ENCODE measurements at regions not wholly inside any gene's neighbourhood (a gene's known extent, or its start where the extent isn't known, plus 50 kb on each side); places are given as distances from the start of the nearest gene placed in this dataset.
"Not testable (repeated sequence)": the region's sequence is repeated elsewhere in the genome, so short reads cannot be mapped to it uniquely, and the experiment has no call there.

DNA sequence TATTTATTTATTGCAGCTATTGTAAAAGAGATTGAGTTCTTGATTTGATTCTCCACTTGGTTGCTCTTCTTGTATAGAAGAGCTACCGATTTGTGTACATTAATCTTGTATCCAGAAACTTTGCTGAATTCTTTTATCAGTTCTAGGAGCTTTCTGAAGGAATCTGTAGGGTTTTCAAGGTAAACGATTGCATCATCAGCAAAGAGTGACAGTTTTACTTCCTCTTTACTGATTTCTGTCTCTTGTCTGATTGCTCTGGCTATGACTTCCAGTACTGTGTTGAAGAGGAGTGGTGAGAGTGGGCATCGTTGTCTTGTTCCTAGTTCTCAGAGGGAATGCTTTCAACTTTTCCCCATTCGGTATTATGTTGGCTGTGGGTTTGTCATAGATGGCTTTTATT lies 103.1 kb downstream of the CAPZA3 start:
- TF ChIP-seq, protein P1, sequence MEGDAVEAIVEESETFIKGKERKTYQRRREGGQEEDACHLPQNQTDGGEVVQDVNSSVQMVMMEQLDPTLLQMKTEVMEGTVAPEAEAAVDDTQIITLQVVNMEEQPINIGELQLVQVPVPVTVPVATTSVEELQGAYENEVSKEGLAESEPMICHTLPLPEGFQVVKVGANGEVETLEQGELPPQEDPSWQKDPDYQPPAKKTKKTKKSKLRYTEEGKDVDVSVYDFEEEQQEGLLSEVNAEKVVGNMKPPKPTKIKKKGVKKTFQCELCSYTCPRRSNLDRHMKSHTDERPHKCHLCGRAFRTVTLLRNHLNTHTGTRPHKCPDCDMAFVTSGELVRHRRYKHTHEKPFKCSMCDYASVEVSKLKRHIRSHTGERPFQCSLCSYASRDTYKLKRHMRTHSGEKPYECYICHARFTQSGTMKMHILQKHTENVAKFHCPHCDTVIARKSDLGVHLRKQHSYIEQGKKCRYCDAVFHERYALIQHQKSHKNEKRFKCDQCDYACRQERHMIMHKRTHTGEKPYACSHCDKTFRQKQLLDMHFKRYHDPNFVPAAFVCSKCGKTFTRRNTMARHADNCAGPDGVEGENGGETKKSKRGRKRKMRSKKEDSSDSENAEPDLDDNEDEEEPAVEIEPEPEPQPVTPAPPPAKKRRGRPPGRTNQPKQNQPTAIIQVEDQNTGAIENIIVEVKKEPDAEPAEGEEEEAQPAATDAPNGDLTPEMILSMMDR (IDR thresholded peaks at IDR 0.05), result not testable (repeated sequence)
- not testable (repeated sequence) for TF ChIP-seq POLR2A (IDR thresholded peaks at IDR 0.05)
